RWPE2 (cell line): ENCODE measurements at regions not wholly inside any gene's neighbourhood (a gene's known extent, or its start where the extent isn't known, plus 50 kb on each side); places are given as distances from the start of the nearest gene placed in this dataset.
A peak's percentile ranks its signal among the peaks of the same experiment; 100 is the strongest.

Experiments
- ATAC-seq: fragments of 200-7000 bp; cut with Tn5 transposase; 3 replicates; pipeline ENCODE4 v1.9.1; 2021; ENCODE audit warnings: low read depth
- DNase-seq: peaks from one replicate; pipeline ENCODE4 v3.0.0-alpha.2; 2020; ENCODE audit warnings: low spot score
- H3K27ac ChIP-seq: fragments of 450-650 bp; 2 replicates; pipeline ENCODE4 v1.5.1; 2017; ENCODE audit warnings: mild to moderate bottlenecking; ENCODE audit not compliant: poor library complexity, severe bottlenecking
- H3K27me3 ChIP-seq: fragments of 250-450 bp; sonication (Bioruptor Pico); 2 replicates; pipeline ENCODE4 v1.5.1; 2021; ENCODE audit warnings: mild to moderate bottlenecking, moderate library complexity; ENCODE audit not compliant: insufficient read depth, poor library complexity, severe bottlenecking
- H3K36me3 ChIP-seq: fragments of 250-450 bp; sonication (Bioruptor Pico); 2 replicates; pipeline ENCODE4 v1.5.1; 2020; ENCODE audit warnings: low read depth, mild to moderate bottlenecking, moderate library complexity
- H3K4me1 ChIP-seq: fragments of 250-450 bp; sonication (Bioruptor Pico); 2 replicates; pipeline ENCODE4 v1.5.1; 2021; ENCODE audit warnings: mild to moderate bottlenecking, moderate library complexity; ENCODE audit not compliant: insufficient read depth, poor library complexity, severe bottlenecking
- H3K4me3 ChIP-seq: fragments of 250-450 bp; sonication (Bioruptor Pico); 2 replicates; pipeline ENCODE4 v1.5.1; 2021; ENCODE audit warnings: mild to moderate bottlenecking, moderate library complexity; ENCODE audit not compliant: severe bottlenecking
- H3K9me3 ChIP-seq: fragments of 250-450 bp; sonication (Bioruptor Pico); 2 replicates; pipeline ENCODE4 v1.5.1; 2021; ENCODE audit warnings: mild to moderate bottlenecking, moderate library complexity; ENCODE audit not compliant: severe bottlenecking
- TF ChIP-seq, protein P1 (sequence below): fragments of 450-650 bp; IDR thresholded peaks from one replicate; pipeline ENCODE4 v1.5.1; 2017; ENCODE audit warnings: mild to moderate bottlenecking, moderate library complexity; ENCODE audit not compliant: poor library complexity, severe bottlenecking

DNA sequence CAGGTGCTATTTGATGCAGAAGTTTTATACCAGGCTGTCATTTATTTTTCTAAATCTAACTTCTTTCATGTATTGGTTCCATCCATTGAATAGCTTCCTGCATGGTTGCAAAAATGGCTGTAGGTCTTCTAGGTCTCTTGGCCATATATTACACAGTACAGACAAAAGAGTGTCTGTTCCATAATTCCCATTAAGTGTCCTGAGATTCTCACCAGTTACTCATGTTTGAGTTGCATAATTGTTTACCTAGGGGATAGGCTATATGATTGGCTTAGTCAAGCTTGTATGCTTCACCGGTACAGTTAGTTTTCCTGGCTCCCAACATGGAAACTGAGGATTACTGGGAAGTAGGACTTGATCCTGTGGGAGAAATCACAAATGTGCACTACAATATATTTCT, 399.4 kb upstream of the NUDT12 start:
- Histone ChIP-seq H3K27me3 (no peaks in the 10 kb centered on the region), H3K4me1 (no peaks in the 10 kb centered on the region), H3K27ac (no peak overlapping the region), H3K9me3 (peaks cover 1% of the 10 kb centered on the region), H3K36me3 (no peaks in the 10 kb centered on the region), H3K4me3 (no peak overlapping the region)
- peak; percentile 55; the same call in 1 of the 3 replicates for ATAC-seq
- no peak for DNase-seq
- TF ChIP-seq, protein P1, sequence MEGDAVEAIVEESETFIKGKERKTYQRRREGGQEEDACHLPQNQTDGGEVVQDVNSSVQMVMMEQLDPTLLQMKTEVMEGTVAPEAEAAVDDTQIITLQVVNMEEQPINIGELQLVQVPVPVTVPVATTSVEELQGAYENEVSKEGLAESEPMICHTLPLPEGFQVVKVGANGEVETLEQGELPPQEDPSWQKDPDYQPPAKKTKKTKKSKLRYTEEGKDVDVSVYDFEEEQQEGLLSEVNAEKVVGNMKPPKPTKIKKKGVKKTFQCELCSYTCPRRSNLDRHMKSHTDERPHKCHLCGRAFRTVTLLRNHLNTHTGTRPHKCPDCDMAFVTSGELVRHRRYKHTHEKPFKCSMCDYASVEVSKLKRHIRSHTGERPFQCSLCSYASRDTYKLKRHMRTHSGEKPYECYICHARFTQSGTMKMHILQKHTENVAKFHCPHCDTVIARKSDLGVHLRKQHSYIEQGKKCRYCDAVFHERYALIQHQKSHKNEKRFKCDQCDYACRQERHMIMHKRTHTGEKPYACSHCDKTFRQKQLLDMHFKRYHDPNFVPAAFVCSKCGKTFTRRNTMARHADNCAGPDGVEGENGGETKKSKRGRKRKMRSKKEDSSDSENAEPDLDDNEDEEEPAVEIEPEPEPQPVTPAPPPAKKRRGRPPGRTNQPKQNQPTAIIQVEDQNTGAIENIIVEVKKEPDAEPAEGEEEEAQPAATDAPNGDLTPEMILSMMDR: no peak

GRCh38 chr5:103953601-103954382, 391.2 kb upstream of the NUDT12 start:
- TF ChIP-seq, protein P1: no peak
- no peak for ATAC-seq
- H3K27me3 ChIP-seq: peaks cover 3% of the 10 kb centered on the region

GRCh38 chr5:103951776-103952175, 389.2 kb upstream of the NUDT12 start:
- H3K4me3 ChIP-seq: no peak overlapping the region
- no peak for DNase-seq
- no peak for ATAC-seq
- peaks cover 7% of the 10 kb centered on the region for H3K27me3 ChIP-seq
- H3K36me3 ChIP-seq: no peaks in the 10 kb centered on the region
- H3K9me3 ChIP-seq: no peaks in the 10 kb centered on the region
- TF ChIP-seq, protein P1: no peak
- H3K27ac ChIP-seq: no peak overlapping the region
- no peaks in the 10 kb centered on the region for H3K4me1 ChIP-seq

More at GRCh38 chr5:103953601-103954382, 391.2 kb upstream of the NUDT12 start:
- H3K27ac ChIP-seq: no peak overlapping the region
- H3K4me1 ChIP-seq: no peaks in the 10 kb centered on the region
- no peak overlapping the region for H3K4me3 ChIP-seq
- H3K9me3 ChIP-seq: no peaks in the 10 kb centered on the region
- no peaks in the 10 kb centered on the region for H3K36me3 ChIP-seq
- no peak for DNase-seq

- H3K4me1 ChIP-seq: no peaks in the 10 kb centered on the region
- TF ChIP-seq, protein P1: no peak
- H3K9me3 ChIP-seq: no peaks in the 10 kb centered on the region
- no peak overlapping the region for H3K27ac ChIP-seq
- no peaks in the 10 kb centered on the region for H3K36me3 ChIP-seq
- peaks cover 6% of the 10 kb centered on the region for H3K27me3 ChIP-seq
- ATAC-seq (no peak), DNase-seq (no peak)
- H3K4me3 ChIP-seq: no peak overlapping the region
Observed at GRCh38 chr5:103943230-103943629, 380.6 kb upstream of the NUDT12 start.

DNA sequence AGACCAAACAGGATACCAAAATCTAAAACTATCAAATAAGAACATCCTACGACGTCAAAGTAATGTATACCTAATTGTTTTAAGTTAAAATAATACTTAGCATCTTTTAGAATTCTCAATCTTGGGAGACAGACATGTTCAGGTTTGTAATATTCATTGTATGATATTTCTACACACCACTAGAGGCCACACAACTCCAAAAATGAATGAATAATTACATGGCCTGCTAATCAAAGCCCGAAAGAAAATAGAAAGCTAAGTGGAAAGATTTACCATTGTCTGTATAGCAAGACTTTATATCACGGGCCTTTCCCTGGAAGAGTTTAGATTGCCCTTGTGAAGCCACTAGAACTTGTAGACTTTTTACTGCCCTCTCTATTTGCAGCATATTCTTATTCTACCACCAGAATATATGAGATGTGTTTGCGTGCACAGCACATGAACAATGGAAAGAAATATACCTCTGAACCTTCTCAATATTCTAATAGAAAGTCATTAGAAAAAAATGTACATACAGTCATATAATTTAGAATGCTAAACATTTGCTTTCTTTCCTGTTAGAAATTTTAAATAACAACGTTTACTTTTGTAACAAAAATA, 380.1 kb upstream of the NUDT12 start:
- H3K36me3 ChIP-seq: no peaks in the 10 kb centered on the region
- no peak for ATAC-seq
- TF ChIP-seq, protein P1: peak; percentile 36
- no peaks in the 10 kb centered on the region for H3K4me1 ChIP-seq
- H3K27ac ChIP-seq: no peak overlapping the region
- peaks cover 6% of the 10 kb centered on the region for H3K27me3 ChIP-seq
- no peaks in the 10 kb centered on the region for H3K9me3 ChIP-seq
- no peak overlapping the region for H3K4me3 ChIP-seq
- no peak for DNase-seq
